ENCODE measurements at regions not wholly inside any gene's neighbourhood (a gene's known extent, or its start where the extent isn't known, plus 50 kb on each side); places are given as distances from the start of the nearest gene placed in this dataset.

GRCh38 chr18:45201029-45201428 is 414.2 kb upstream of the SLC14A2 start:
- no peaks in the 10 kb centered on the region for H4K20me1 ChIP-seq (ENCODE audit: control insufficient read depth, insufficient read depth)
- no peaks in the 10 kb centered on the region for H3K79me2 ChIP-seq (ENCODE audit: control insufficient read depth, insufficient read depth, low read length)
- H3K27ac ChIP-seq (ENCODE audit: control insufficient read depth, insufficient read depth), result no peak overlapping the region
- no peaks in the 10 kb centered on the region for H3K27me3 ChIP-seq (replicated peaks in 1 of 2; ENCODE audit: control insufficient read depth in 2 of 2, insufficient read depth in 2 of 2, low read length in 1 of 2)
- RAD21 ChIA-PET (ENCODE audit: unreplicated experiment), result no interaction called here
- no peaks in the 10 kb centered on the region for H3K36me3 ChIP-seq (ENCODE audit: control insufficient read depth in 2 of 2, insufficient read depth in 2 of 2, low read length in 1 of 2)
- in situ Hi-C loops (cut with MboI) (loop anchor here (25.0 kb wide), 1 partner anchor 189 kb away; no protein-coding TSS in a partner anchor), intact Hi-C loops (cut with micrococcal nuclease; ENCODE audit: unreplicated experiment) (no loop called here)
- CTCF ChIA-PET, result interaction anchor here (2.1 kb wide), 1 partner anchor 11 kb away, joined by 10 read pairs; no protein-coding TSS in a partner anchor
- ATAC-seq, result no peak
- no peak overlapping the region for H2AFZ ChIP-seq (ENCODE audit: control insufficient read depth, low read depth, low read length)
- no peak overlapping the region for H3K9ac ChIP-seq (ENCODE audit: control insufficient read depth, insufficient read depth, low read length)
- SMC1A ChIA-PET (ENCODE audit: uncharacterized antibody, unreplicated experiment), result interaction anchor here (1.1 to 2.8 kb wide), 2 partner anchors 12 to 477 kb away, joined by 3 to 13 read pairs; no protein-coding TSS in a partner anchor
- no peak for FAIRE-seq
- no TSS peak for BruUV-seq (replicated peaks)
- no peak overlapping the region for H3K4me3 ChIP-seq
- H3K4me2 ChIP-seq (ENCODE audit: control insufficient read depth, insufficient read depth), result no peak overlapping the region
- H3K4me1 ChIP-seq (ENCODE audit: control insufficient read depth, insufficient read depth, low read length), result peaks cover 7% of the 10 kb centered on the region; the same call in 1 of the 2 replicates
- POLR2A ChIA-PET, result no interaction called here
- DNase-seq (ENCODE audit: low read depth, low spot score), result no peak
- H3K9me3 ChIP-seq (replicated peaks; ENCODE audit: control insufficient read depth, insufficient read depth, low read length), result no peaks in the 10 kb centered on the region; the same call in 2 of the 3 replicates
- WGBS (ENCODE audit: insufficient coverage, insufficient replicate concordance, low lambda C conversion rate, missing lambda C conversion rate), result 98% methylated on average over 2 of the region's 2 CpGs
- TF ChIP-seq NR2C2 (IDR thresholded peaks at IDR 0.05; ENCODE audit: borderline replicate concordance, control insufficient read depth, insufficient read length, low read depth) (no peak), IKZF1 (conservative IDR thresholded peaks at IDR 0.05) (no peak), CHD1 (IDR thresholded peaks at IDR 0.05; ENCODE audit: low read depth, low read length) (no peak), POLR2AphosphoS5 (IDR thresholded peaks at IDR 0.05; ENCODE audit: low read length) (no peak), HDGF (IDR thresholded peaks at IDR 0.05) (no peak), SMAD5 (IDR thresholded peaks at IDR 0.05; ENCODE audit: low read depth) (no peak), NR2F1 (conservative IDR thresholded peaks at IDR 0.05) (no peak), ZBTB40 (IDR thresholded peaks at IDR 0.05; ENCODE audit: borderline replicate concordance) (no peak), BHLHE40 (IDR thresholded peaks at IDR 0.05; ENCODE audit: borderline replicate concordance in 1 of 2, low read depth in 2 of 2, low read length in 1 of 2) (no peak), KDM1A (IDR thresholded peaks at IDR 0.05; ENCODE audit: borderline replicate concordance) (no peak), RB1 (IDR thresholded peaks at IDR 0.05; ENCODE audit: borderline replicate concordance) (no peak), JUNB (IDR thresholded peaks at IDR 0.05) (no peak)
- TF ChIP-seq, protein P1, sequence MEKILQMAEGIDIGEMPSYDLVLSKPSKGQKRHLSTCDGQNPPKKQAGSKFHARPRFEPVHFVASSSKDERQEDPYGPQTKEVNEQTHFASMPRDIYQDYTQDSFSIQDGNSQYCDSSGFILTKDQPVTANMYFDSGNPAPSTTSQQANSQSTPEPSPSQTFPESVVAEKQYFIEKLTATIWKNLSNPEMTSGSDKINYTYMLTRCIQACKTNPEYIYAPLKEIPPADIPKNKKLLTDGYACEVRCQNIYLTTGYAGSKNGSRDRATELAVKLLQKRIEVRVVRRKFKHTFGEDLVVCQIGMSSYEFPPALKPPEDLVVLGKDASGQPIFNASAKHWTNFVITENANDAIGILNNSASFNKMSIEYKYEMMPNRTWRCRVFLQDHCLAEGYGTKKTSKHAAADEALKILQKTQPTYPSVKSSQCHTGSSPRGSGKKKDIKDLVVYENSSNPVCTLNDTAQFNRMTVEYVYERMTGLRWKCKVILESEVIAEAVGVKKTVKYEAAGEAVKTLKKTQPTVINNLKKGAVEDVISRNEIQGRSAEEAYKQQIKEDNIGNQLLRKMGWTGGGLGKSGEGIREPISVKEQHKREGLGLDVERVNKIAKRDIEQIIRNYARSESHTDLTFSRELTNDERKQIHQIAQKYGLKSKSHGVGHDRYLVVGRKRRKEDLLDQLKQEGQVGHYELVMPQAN (conservative IDR thresholded peaks at IDR 0.05), result no peak

All from GM12878 (cell line).